Uterus (tissue), 3 donors: ENCODE measurements at regions not wholly inside any gene's neighbourhood (a gene's known extent, or its start where the extent isn't known, plus 50 kb on each side); places are given as distances from the start of the nearest gene placed in this dataset.
A peak's percentile ranks its signal among the peaks of the same experiment; 100 is the strongest.

ENCODE experiments used
- DNase-seq, 2 donors: peaks; one replicate each; pipeline ENCODE4 v3.0.0-alpha.2; 2019 to 2020
- H3K27ac ChIP-seq, 2 donors: fragments of 200-600 bp; sonication (generic); 1 replicate in 1 of 2; 2 replicates in 1 of 2; pipeline ENCODE4 v1.5.1; 2016 to 2018
- H3K27me3 ChIP-seq, 2 donors: fragments of 200-600 bp; sonication (generic); one replicate each; pipeline ENCODE4 v1.5.1; 2018 to 2019; ENCODE audit warnings: control low read depth in 1 of 2
- H3K36me3 ChIP-seq, 2 donors: fragments of 200-600 bp; sonication (generic); one replicate each; pipeline ENCODE4 v1.5.1; 2019; ENCODE audit warnings: control low read depth in 1 of 2
- H3K4me1 ChIP-seq, 2 donors: fragments of 200-600 bp; sonication (generic); one replicate each; pipeline ENCODE4 v1.5.1; 2018 to 2019; ENCODE audit warnings: control low read depth in 1 of 2
- H3K4me3 ChIP-seq, 2 donors: fragments of 200-600 bp; sonication (generic); 1 replicate in 1 of 2; 2 replicates in 1 of 2; pipeline ENCODE4 v1.5.1; 2018 to 2019; ENCODE audit warnings: mild to moderate bottlenecking in 1 of 2
- H3K9me3 ChIP-seq, 2 donors: fragments of 200-600 bp; sonication (generic); one replicate each; pipeline ENCODE4 v1.5.1; 2019; ENCODE audit warnings: control low read depth in 1 of 2
- CTCF ChIP-seq, 4 experiments: fragments of 200-600 bp in 2 of 4; fragments of 450-650 bp in 2 of 4; sonication (generic) in 2 of 4; IDR thresholded peaks; one replicate each; pipeline ENCODE4 v1.5.1; 2016 to 2019; ENCODE audit warnings: antibody characterized with exemption in 4 of 4, mild to moderate bottlenecking in 2 of 4, moderate library complexity in 1 of 4
- POLR2A ChIP-seq, 2 donors: fragments of 450-650 bp; IDR thresholded peaks; one replicate each; pipeline ENCODE4 v1.6.1; 2016; ENCODE audit warnings: antibody characterized with exemption in 2 of 2, mild to moderate bottlenecking in 1 of 2, moderate library complexity in 1 of 2
- intact Hi-C: fragments of 100-400 bp; cut with DNase I; formaldehyde crosslinking; loops from one replicate; pipeline ENCODE4 v1.15.1; 2023; ENCODE audit warnings: low total_unique reads
- donor health status: DM: yes; HTN: yes; CAD: no.

- no peak for DNase-seq
- H3K27me3 ChIP-seq, result no peaks in the 10 kb centered on the region
- no peak overlapping the region for H3K4me3 ChIP-seq
- no peak overlapping the region for H3K27ac ChIP-seq
- H3K36me3 ChIP-seq, result no peaks in the 10 kb centered on the region
- H3K9me3 ChIP-seq, result no peaks in the 10 kb centered on the region
- intact Hi-C loops, result no loop called here
- no peaks in the 10 kb centered on the region for H3K4me1 ChIP-seq
- TF ChIP-seq CTCF (IDR thresholded peaks at IDR 0.05), result no peak
- TF ChIP-seq POLR2A (IDR thresholded peaks at IDR 0.05), result no peak
Observed at GRCh38 chr2:120681181-120681580, 54.5 kb upstream of the GLI2 start.

GRCh38 chr2:120681696-120682288 is 53.9 kb upstream of the GLI2 start:
- H3K36me3 ChIP-seq, result no peaks in the 10 kb centered on the region
- intact Hi-C loops, result no loop called here

GRCh38 chr2:120682654-120683053 is 53.0 kb upstream of the GLI2 start:
- Histone ChIP-seq H3K9me3 (no peaks in the 10 kb centered on the region), H3K36me3 (no peaks in the 10 kb centered on the region), H3K4me3 (no peak overlapping the region), H3K27ac (no peak overlapping the region), H3K27me3 (no peaks in the 10 kb centered on the region), H3K4me1 (no peaks in the 10 kb centered on the region)
- no peak for DNase-seq
- intact Hi-C loops, result no loop called here
- TF ChIP-seq CTCF (IDR thresholded peaks at IDR 0.05) (no peak), POLR2A (IDR thresholded peaks at IDR 0.05) (no peak)

More at GRCh38 chr2:120681696-120682288, 53.9 kb upstream of the GLI2 start:
- TF ChIP-seq CTCF (IDR thresholded peaks at IDR 0.05) (no peak), POLR2A (IDR thresholded peaks at IDR 0.05) (no peak)
- H3K9me3 ChIP-seq, result no peaks in the 10 kb centered on the region
- H3K27me3 ChIP-seq, result no peaks in the 10 kb centered on the region
- H3K27ac ChIP-seq, result no peak overlapping the region
- DNase-seq, result no peak
- H3K4me1 ChIP-seq, result no peaks in the 10 kb centered on the region
- H3K4me3 ChIP-seq, result no peak overlapping the region

- H3K4me1 ChIP-seq, result no peaks in the 10 kb centered on the region
- no peak overlapping the region for H3K27ac ChIP-seq
- intact Hi-C loops, result no loop called here
Observed at GRCh38 chr2:120683081-120683480, 52.6 kb upstream of the GLI2 start.

GRCh38 chr2:120683701-120684100 is 52.0 kb upstream of the GLI2 start:
- TF ChIP-seq CTCF (IDR thresholded peaks at IDR 0.05) (no peak), POLR2A (IDR thresholded peaks at IDR 0.05) (no peak)
- Histone ChIP-seq H3K27me3 (no peaks in the 10 kb centered on the region), H3K4me3 (no peak overlapping the region), H3K4me1 (no peaks in the 10 kb centered on the region), H3K9me3 (no peaks in the 10 kb centered on the region), H3K36me3 (no peaks in the 10 kb centered on the region), H3K27ac (peak overlapping the region in 1 of 2 donors; percentile 55)
- intact Hi-C loops, result no loop called here
- no peak for DNase-seq

More at GRCh38 chr2:120683081-120683480, 52.6 kb upstream of the GLI2 start:
- DNase-seq, result no peak
- Histone ChIP-seq H3K4me3 (no peak overlapping the region), H3K36me3 (no peaks in the 10 kb centered on the region), H3K9me3 (no peaks in the 10 kb centered on the region), H3K27me3 (no peaks in the 10 kb centered on the region)
- TF ChIP-seq POLR2A (IDR thresholded peaks at IDR 0.05), result no peak
- no peak for TF ChIP-seq CTCF (IDR thresholded peaks at IDR 0.05)
